HCT116 (cell line): ENCODE measurements at regions not wholly inside any gene's neighbourhood (a gene's known extent, or its start where the extent isn't known, plus 50 kb on each side); places are given as distances from the start of the nearest gene placed in this dataset.

Experiments
- ATAC-seq: fragments of 200-7000 bp; cut with Tn5 transposase; 2 replicates; pipeline ENCODE4 v1.9.1; 2020; ENCODE audit warnings: mild to moderate bottlenecking, moderate library complexity
- BruUV-seq: library from RNA; stranded (reverse); fragments of 400-500 nt; replicated peaks from 2 replicates; lab custom pipeline; 2021; lab: Mats Ljungman, UMichigan
- CTCF ChIA-PET: fragments of 300-600 bp; sonication (Branson Sonifier 250); formaldehyde crosslinking; loops from one replicate; lab custom pipeline; 2021; ENCODE audit warnings: antibody characterized with exemption; lab: Charles Lee
- POLR2A ChIA-PET: fragments of 300-600, 350-600 bp; sonication (Branson Sonifier 250); formaldehyde crosslinking; loops from one replicate; lab custom pipeline; 2021; ENCODE audit warnings: antibody characterized with exemption; lab: Charles Lee
- RAD21 ChIA-PET, 2 experiments: fragments of 300-600 bp; sonication (Branson Sonifier 250); formaldehyde crosslinking; loops; one replicate each; lab custom pipeline; 2023; ENCODE audit warnings: low total read pairs in 2 of 2; ENCODE audit not compliant: uncharacterized antibody in 2 of 2, unreplicated experiment in 2 of 2, low non-redundant PET in 1 of 2; lab: Charles Lee
- DNase-seq: peaks from one replicate; pipeline ENCODE4 v3.0.0-alpha.2; 2010; ENCODE audit warnings: low read depth, low spot score
- H2AFZ ChIP-seq: fragments of 200-600 bp; shearing (Covaris generic), sonication (generic); 2 replicates; pipeline ENCODE4 v1.6.1; 2017; ENCODE audit warnings: low read depth, mixed run types, mixed read lengths, antibody characterized with exemption, low read length; ENCODE audit not compliant: poor library complexity, severe bottlenecking
- H3K27ac ChIP-seq: 2 replicates; pipeline ENCODE4 v1.5.1; 2012; ENCODE audit warnings: low read depth, low read length
- H3K27me3 ChIP-seq: fragments of 200-600 bp; sonication (generic); 2 replicates; pipeline ENCODE4 v1.6.1; 2016; ENCODE audit warnings: mixed run types, low read length, mixed read lengths; ENCODE audit not compliant: insufficient read depth
- H3K36me3 ChIP-seq, 2 experiments: fragments of 200-500 bp in 1 of 2; fragments of 200-600 bp in 1 of 2; sonication (Bioruptor generic) in 1 of 2; sonication (generic) in 1 of 2; 2 replicates each; pipeline versions ENCODE4 v1.5.1 to v1.6.1; 2014 to 2016; ENCODE audit warnings: low read length in 2 of 2, inconsistent platforms in 1 of 2, mixed read lengths in 1 of 2, mixed run types in 1 of 2; ENCODE audit not compliant: insufficient read depth in 2 of 2, control insufficient read depth in 1 of 2
- H3K4me1 ChIP-seq, 2 experiments: fragments of 200-600 bp in 1 of 2; sonication (generic) in 1 of 2; 2 replicates each; pipeline versions ENCODE4 v1.5.1 to v1.6.1; 2012 to 2017; ENCODE audit warnings: low read length in 2 of 2, inconsistent platforms in 1 of 2, mild to moderate bottlenecking in 1 of 2, mixed read lengths in 1 of 2, mixed run types in 1 of 2, moderate library complexity in 1 of 2; ENCODE audit not compliant: insufficient read depth in 2 of 2, control insufficient read depth in 1 of 2
- H3K4me2 ChIP-seq: fragments of 200-600 bp; sonication (generic); 2 replicates; pipeline ENCODE4 v1.6.1; 2017; ENCODE audit warnings: mixed run types, low read length, mixed read lengths
- H3K4me3 ChIP-seq, 2 experiments: fragments of 200-600 bp in 1 of 2; sonication (generic) in 1 of 2; replicated peaks in 1 of 2; 2 replicates each; pipeline ENCODE4 v1.5.1; 2011 to 2016; ENCODE audit warnings: low read length in 2 of 2, control low read depth in 1 of 2, low read depth in 1 of 2, mild to moderate bottlenecking in 1 of 2, mixed read lengths in 1 of 2, mixed run types in 1 of 2
- H3K79me2 ChIP-seq: fragments of 200-600 bp; sonication (generic); 2 replicates; pipeline ENCODE4 v1.6.1; 2017; ENCODE audit warnings: mild to moderate bottlenecking, mixed run types, low read length, moderate library complexity, mixed read lengths; ENCODE audit not compliant: insufficient read depth
- H3K9ac ChIP-seq: fragments of 200-600 bp; sonication (generic); 2 replicates; pipeline ENCODE4 v1.6.1; 2016; ENCODE audit warnings: low read length, mixed read lengths
- H3K9me2 ChIP-seq: fragments of 200-600 bp; sonication (generic), shearing (Covaris generic); 2 replicates; pipeline ENCODE4 v1.6.1; 2017; ENCODE audit warnings: mixed run types, mild to moderate bottlenecking, moderate library complexity; ENCODE audit not compliant: insufficient read depth
- H3K9me3 ChIP-seq, 2 experiments: fragments of 200-500 bp in 1 of 2; fragments of 200-600 bp in 1 of 2; sonication (Bioruptor generic) in 1 of 2; sonication (generic) in 1 of 2; 2 replicates each; pipeline ENCODE4 v1.6.1; 2014 to 2017; ENCODE audit warnings: low read length in 2 of 2, mixed read lengths in 2 of 2, inconsistent platforms in 1 of 2, low read depth in 1 of 2, mild to moderate bottlenecking in 1 of 2, mixed run types in 1 of 2, moderate library complexity in 1 of 2; ENCODE audit not compliant: control insufficient read depth in 1 of 2, insufficient read depth in 1 of 2
- H4K20me1 ChIP-seq: fragments of 200-600 bp; sonication (generic), shearing (Covaris generic); 2 replicates; pipeline ENCODE4 v1.6.1; 2017; ENCODE audit warnings: mixed run types, mild to moderate bottlenecking, moderate library complexity; ENCODE audit not compliant: insufficient read depth
- FOSL1 ChIP-seq: IDR thresholded peaks from 2 replicates; pipeline ENCODE4 v1.6.1; 2012; ENCODE audit warnings: low read depth
- JUND ChIP-seq: IDR thresholded peaks from 2 replicates; pipeline ENCODE4 v1.6.1; 2012
- MAX ChIP-seq: IDR thresholded peaks from 2 replicates; pipeline ENCODE4 v1.6.1; 2012
- RAD21 ChIP-seq: IDR thresholded peaks from 2 replicates; pipeline ENCODE4 v1.6.1; 2012; ENCODE audit warnings: low read depth, mild to moderate bottlenecking
- REST ChIP-seq: IDR thresholded peaks from 2 replicates; pipeline ENCODE4 v1.6.1; 2012; ENCODE audit warnings: low read depth
- SP1 ChIP-seq: IDR thresholded peaks from 2 replicates; pipeline ENCODE4 v1.6.1; 2012; ENCODE audit warnings: low read depth
- YY1 ChIP-seq: IDR thresholded peaks from 2 replicates; pipeline ENCODE4 v1.6.1; 2011; ENCODE audit warnings: low read length, low read depth, moderate library complexity, mild to moderate bottlenecking; ENCODE audit not compliant: insufficient replicate concordance; ENCODE audit errors: extremely low read depth
- ZBTB33 ChIP-seq: IDR thresholded peaks from 2 replicates; pipeline ENCODE4 v1.6.1; 2011; ENCODE audit warnings: mild to moderate bottlenecking, low read length, moderate library complexity; ENCODE audit not compliant: insufficient replicate concordance; ENCODE audit errors: extremely low read depth
- intact Hi-C: fragments of 100-400 bp; cut with micrococcal nuclease; formaldehyde crosslinking; loops from 2 replicates; pipeline ENCODE4 v1.10.0; 2022

GRCh38 chr4:111666826-111667360, 478.4 kb upstream of the FAM241A start (continued):
- no peak for TF ChIP-seq REST
- no peak for TF ChIP-seq JUND
- TF ChIP-seq FOSL1: no peak
- TF ChIP-seq RAD21: no peak
- no peak for TF ChIP-seq YY1

- POLR2A ChIA-PET: no interaction called here
- Histone ChIP-seq H3K4me3 (no peak overlapping the region), H3K9me2 (no peaks in the 10 kb centered on the region), H3K27me3 (no peaks in the 10 kb centered on the region), H2AFZ (no peak overlapping the region), H3K27ac (no peak overlapping the region), H3K79me2 (no peaks in the 10 kb centered on the region), H3K9ac (no peak overlapping the region), H3K9me3 (no peaks in the 10 kb centered on the region), H3K36me3 (no peaks in the 10 kb centered on the region), H3K4me1 (no peaks in the 10 kb centered on the region), H4K20me1 (no peaks in the 10 kb centered on the region), H3K4me2 (no peak overlapping the region)
- ATAC-seq: no peak
- RAD21 ChIA-PET: no interaction called here
- DNase-seq: no peak
- TF ChIP-seq SP1 (no peak), ZBTB33 (no peak), MAX (no peak), RAD21 (no peak)
- intact Hi-C loops: no loop called here
- CTCF ChIA-PET: no interaction called here
- no TSS peak for BruUV-seq
Measured at GRCh38 chr4:111671756-111672155, 473.5 kb upstream of the FAM241A start.
